Lower lobe of right lung (tissue), 2 donors: ENCODE measurements at regions not wholly inside any gene's neighbourhood (a gene's known extent, or its start where the extent isn't known, plus 50 kb on each side); places are given as distances from the start of the nearest gene placed in this dataset.

ENCODE experiments used
- ATAC-seq, 2 donors: fragments of 200-7000 bp; cut with Tn5 transposase; one replicate each; pipeline ENCODE4 v1.9.1; 2020 to 2022; ENCODE audit warnings: mild to moderate bottlenecking in 2 of 2, moderate library complexity in 2 of 2
- DNase-seq: peaks from one replicate; pipeline ENCODE4 v3.0.0-alpha.2; 2020
- H3K27ac ChIP-seq: fragments of 200-600 bp; one replicate; pipeline ENCODE4 v1.8.0; 2022
- H3K27me3 ChIP-seq: fragments of 200-600 bp; one replicate; pipeline ENCODE4 v1.8.0; 2022; ENCODE audit warnings: low read depth
- H3K36me3 ChIP-seq: fragments of 200-600 bp; one replicate; pipeline ENCODE4 v1.8.0; 2022; ENCODE audit warnings: mild to moderate bottlenecking
- H3K4me1 ChIP-seq: fragments of 200-600 bp; one replicate; pipeline ENCODE4 v1.8.0; 2022
- H3K4me3 ChIP-seq: fragments of 200-600 bp; one replicate; pipeline ENCODE4 v1.8.0; 2022; ENCODE audit warnings: mild to moderate bottlenecking
- H3K9me3 ChIP-seq: fragments of 200-600 bp; one replicate; pipeline ENCODE4 v1.8.0; 2022
- CTCF ChIP-seq: fragments of 200-600 bp; IDR thresholded peaks from one replicate; pipeline ENCODE4 v1.8.0; 2022; ENCODE audit warnings: antibody characterized with exemption, mild to moderate bottlenecking
- intact Hi-C: fragments of 100-400 bp; cut with DNase I; formaldehyde crosslinking; loops from one replicate; pipeline ENCODE4 v1.11.0; 2022
- donor health status: DM: no; HTN: yes; CAD: no; lungs with severe emphysema.

GRCh38 chr2:16206191-16206944 lies 266.0 kb downstream of the MYCN start:
- no peaks in the 10 kb centered on the region for H3K36me3 ChIP-seq
- no peak overlapping the region for H3K27ac ChIP-seq
- no peaks in the 10 kb centered on the region for H3K27me3 ChIP-seq
- intact Hi-C loops = no loop called here
- ATAC-seq (no peak), DNase-seq (no peak)
- no peaks in the 10 kb centered on the region for H3K9me3 ChIP-seq
- TF ChIP-seq CTCF = no peak
- no peaks in the 10 kb centered on the region for H3K4me1 ChIP-seq
- H3K4me3 ChIP-seq = no peak overlapping the region

- intact Hi-C loops = no loop called here
- Histone ChIP-seq H3K27ac (no peak overlapping the region), H3K4me3 (no peak overlapping the region), H3K9me3 (no peaks in the 10 kb centered on the region), H3K36me3 (no peaks in the 10 kb centered on the region), H3K27me3 (no peaks in the 10 kb centered on the region), H3K4me1 (no peaks in the 10 kb centered on the region)
- TF ChIP-seq CTCF = no peak
- no peak for ATAC-seq
- no peak for DNase-seq
Measured at GRCh38 chr2:16205631-16206030, 265.3 kb downstream of the MYCN start.

GRCh38 chr2:16204886-16205620 lies 264.7 kb downstream of the MYCN start:
- H3K9me3 ChIP-seq = no peaks in the 10 kb centered on the region
- H3K4me1 ChIP-seq = no peaks in the 10 kb centered on the region
- intact Hi-C loops = no loop called here
- ATAC-seq = no peak
- no peak for TF ChIP-seq CTCF
- no peaks in the 10 kb centered on the region for H3K36me3 ChIP-seq
- DNase-seq = no peak
- H3K27ac ChIP-seq = no peak overlapping the region
- no peaks in the 10 kb centered on the region for H3K27me3 ChIP-seq
- no peak overlapping the region for H3K4me3 ChIP-seq

- H3K27ac ChIP-seq = no peak overlapping the region
- TF ChIP-seq CTCF = no peak
Measured at GRCh38 chr2:16204251-16204650, 263.9 kb downstream of the MYCN start.

GRCh38 chr2:16203691-16204090 lies 263.3 kb downstream of the MYCN start:
- ATAC-seq = no peak
- Histone ChIP-seq H3K27me3 (no peaks in the 10 kb centered on the region), H3K4me3 (no peak overlapping the region), H3K9me3 (no peaks in the 10 kb centered on the region), H3K36me3 (no peaks in the 10 kb centered on the region), H3K27ac (no peak overlapping the region), H3K4me1 (no peaks in the 10 kb centered on the region)
- no peak for DNase-seq
- intact Hi-C loops = no loop called here
- TF ChIP-seq CTCF = no peak

More at GRCh38 chr2:16204251-16204650, 263.9 kb downstream of the MYCN start:
- DNase-seq (no peak), ATAC-seq (no peak)
- Histone ChIP-seq H3K36me3 (no peaks in the 10 kb centered on the region), H3K27me3 (no peaks in the 10 kb centered on the region), H3K9me3 (no peaks in the 10 kb centered on the region), H3K4me1 (no peaks in the 10 kb centered on the region), H3K4me3 (no peak overlapping the region)
- intact Hi-C loops = no loop called here
